ENCODE measurements at regions not wholly inside any gene's neighbourhood (a gene's known extent, or its start where the extent isn't known, plus 50 kb on each side); places are given as distances from the start of the nearest gene placed in this dataset.

GRCh38 chr1:212218911-212219310 lies 66.3 kb upstream of the PPP2R5A start:
- intact Hi-C loops (cut with DNase I): no loop called here
- ATAC-seq (peak in 1 of 4 donors; percentile 33), FAIRE-seq (no peak), DNase-seq (no peak)
- no peak for TF ChIP-seq CTCF (IDR thresholded peaks at IDR 0.05)
- Histone ChIP-seq H3K36me3 (no peaks in the 10 kb centered on the region), H3K27me3 (no peaks in the 10 kb centered on the region), H3K27ac (no peak overlapping the region), H3K4me1 (no peaks in the 10 kb centered on the region), H3K4me3 (no peak overlapping the region), H3K9me3 (no peaks in the 10 kb centered on the region)
- WGBS, 2 donors: 74 to 83% methylated on average over 2 of the region's 2 CpGs

GRCh38 chr1:212219679-212220463 lies 65.3 kb upstream of the PPP2R5A start:
- ATAC-seq (peak in 1 of 4 donors; percentile 70), FAIRE-seq (no peak), DNase-seq (no peak)
- Histone ChIP-seq H3K9me3 (no peaks in the 10 kb centered on the region), H3K27ac (no peak overlapping the region), H3K4me3 (no peak overlapping the region), H3K36me3 (no peaks in the 10 kb centered on the region), H3K4me1 (no peaks in the 10 kb centered on the region), H3K27me3 (no peaks in the 10 kb centered on the region)
- WGBS, 2 donors: 72 to 74% methylated on average over 8 of the region's 8 CpGs
- TF ChIP-seq CTCF (IDR thresholded peaks at IDR 0.05): no peak
- intact Hi-C loops (cut with DNase I): no loop called here

- no peak for DNase-seq
- WGBS, 2 donors: 80 to 95% methylated on average over 1 of the region's 1 CpG
- TF ChIP-seq CTCF (IDR thresholded peaks at IDR 0.05): no peak
- intact Hi-C loops (cut with DNase I): no loop called here
- ATAC-seq: no peak
- no peak overlapping the region for H3K4me3 ChIP-seq
- H3K27ac ChIP-seq: no peak overlapping the region
- H3K36me3 ChIP-seq: no peaks in the 10 kb centered on the region
- no peak for FAIRE-seq
- H3K9me3 ChIP-seq: no peaks in the 10 kb centered on the region
- H3K4me1 ChIP-seq: peaks cover 3 to 13% (median 12%) of the 10 kb centered on the region in 3 donors
- H3K27me3 ChIP-seq: no peaks in the 10 kb centered on the region
Observed at GRCh38 chr1:212221801-212222200, 63.4 kb upstream of the PPP2R5A start.

- WGBS, 2 donors: 93 to 94% methylated on average over 2 of the region's 2 CpGs
- intact Hi-C loops (cut with DNase I): no loop called here
- no peaks in the 10 kb centered on the region for H3K27me3 ChIP-seq
- H3K9me3 ChIP-seq: no peaks in the 10 kb centered on the region
- H3K27ac ChIP-seq: no peak overlapping the region
- H3K4me1 ChIP-seq: peaks cover 18 to 32% (median 29%) of the 10 kb centered on the region in 3 donors
- no peak for DNase-seq
- TF ChIP-seq CTCF (IDR thresholded peaks at IDR 0.05): no peak
- H3K4me3 ChIP-seq: no peak overlapping the region
- no peak for ATAC-seq
- no peaks in the 10 kb centered on the region for H3K36me3 ChIP-seq
- FAIRE-seq: no peak
Observed at GRCh38 chr1:212224102-212224501, 61.1 kb upstream of the PPP2R5A start.

GRCh38 chr1:212225416-212225815 lies 59.8 kb upstream of the PPP2R5A start:
- Histone ChIP-seq H3K4me1 (peaks cover 18 to 38% (median 37%) of the 10 kb centered on the region in 3 donors), H3K9me3 (no peaks in the 10 kb centered on the region), H3K27ac (no peak overlapping the region), H3K36me3 (no peaks in the 10 kb centered on the region), H3K4me3 (no peak overlapping the region), H3K27me3 (no peaks in the 10 kb centered on the region)
- DNase-seq (no peak), FAIRE-seq (no peak), ATAC-seq (no peak)
- intact Hi-C loops (cut with DNase I): no loop called here
- 69 to 79% methylated on average over 6 of the region's 6 CpGs for whole genome bisulfite sequencing, 2 donors
- no peak for TF ChIP-seq CTCF (IDR thresholded peaks at IDR 0.05)
